HUES6 (cell line): ENCODE measurements at regions not wholly inside any gene's neighbourhood (a gene's known extent, or its start where the extent isn't known, plus 50 kb on each side); places are given as distances from the start of the nearest gene placed in this dataset.

Experiments
- H3K27ac ChIP-seq: 2 replicates; pipeline ENCODE4 v1.7.0; 2013; ENCODE audit warnings: low read depth, mild to moderate bottlenecking, low read length, inconsistent platforms
- H3K27me3 ChIP-seq: 2 replicates; pipeline ENCODE4 v1.6.1; 2013; ENCODE audit warnings: low read length; ENCODE audit not compliant: control insufficient read depth, insufficient read depth
- H3K36me3 ChIP-seq: 2 replicates; pipeline ENCODE4 v1.6.1; 2013; ENCODE audit warnings: low read length; ENCODE audit not compliant: control insufficient read depth, insufficient read depth
- H3K4me1 ChIP-seq: 2 replicates; pipeline ENCODE4 v1.6.1; 2013; ENCODE audit warnings: low read length; ENCODE audit not compliant: control insufficient read depth, insufficient read depth
- H3K4me3 ChIP-seq: 2 replicates; pipeline ENCODE4 v1.5.1; 2013; ENCODE audit warnings: low read depth, low read length
- H3K9ac ChIP-seq: one replicate; pipeline ENCODE4 v1.6.1; 2013; ENCODE audit warnings: mild to moderate bottlenecking, low read length
- H3K9me3 ChIP-seq: 2 replicates; pipeline ENCODE4 v1.6.1; 2013; ENCODE audit warnings: low read depth, low read length; ENCODE audit not compliant: control insufficient read depth, insufficient read depth

DNA sequence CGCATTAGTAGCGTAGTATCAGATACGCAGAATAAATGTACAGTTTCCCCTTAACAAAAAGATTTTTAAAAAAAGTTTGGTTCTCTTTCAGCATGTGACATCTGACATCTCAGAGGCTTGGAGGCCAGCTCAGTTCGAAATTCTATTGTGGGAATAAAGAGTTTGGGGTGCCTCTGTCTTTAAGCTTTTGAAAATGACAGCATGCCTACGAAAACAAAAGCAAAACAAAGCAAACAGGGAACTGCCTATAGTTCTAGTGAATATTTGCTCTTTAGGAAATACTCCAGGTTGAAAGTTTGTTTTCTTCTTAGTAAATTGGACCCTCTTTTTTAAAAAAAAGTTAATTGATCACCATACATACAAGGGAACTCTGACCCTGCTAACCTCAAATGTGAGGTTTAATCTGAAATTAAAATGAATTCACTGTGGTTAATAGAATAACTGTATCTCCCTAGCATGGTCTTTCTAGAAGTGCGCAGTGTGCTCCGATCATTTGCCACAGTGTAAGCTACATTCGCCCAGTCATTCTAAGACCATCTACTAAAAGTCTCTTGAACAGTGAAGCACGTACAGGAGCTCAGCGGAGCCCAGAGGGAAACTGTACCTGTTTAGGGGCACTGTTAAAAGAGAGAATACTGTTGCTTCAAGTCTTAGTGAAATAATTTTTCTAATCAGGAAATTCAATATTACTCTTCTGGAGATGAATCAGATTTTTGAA is 347.0 kb upstream of the CDH2 start:
- H3K9ac ChIP-seq = no peak overlapping the region
- no peak overlapping the region for H3K27ac ChIP-seq
- no peak overlapping the region for H3K4me3 ChIP-seq
- H3K9me3 ChIP-seq = peaks cover 3% of the 10 kb centered on the region; the same call in 1 of the 2 replicates
- no peaks in the 10 kb centered on the region for H3K27me3 ChIP-seq
- H3K36me3 ChIP-seq = no peaks in the 10 kb centered on the region
- peaks cover 11% of the 10 kb centered on the region for H3K4me1 ChIP-seq

DNA sequence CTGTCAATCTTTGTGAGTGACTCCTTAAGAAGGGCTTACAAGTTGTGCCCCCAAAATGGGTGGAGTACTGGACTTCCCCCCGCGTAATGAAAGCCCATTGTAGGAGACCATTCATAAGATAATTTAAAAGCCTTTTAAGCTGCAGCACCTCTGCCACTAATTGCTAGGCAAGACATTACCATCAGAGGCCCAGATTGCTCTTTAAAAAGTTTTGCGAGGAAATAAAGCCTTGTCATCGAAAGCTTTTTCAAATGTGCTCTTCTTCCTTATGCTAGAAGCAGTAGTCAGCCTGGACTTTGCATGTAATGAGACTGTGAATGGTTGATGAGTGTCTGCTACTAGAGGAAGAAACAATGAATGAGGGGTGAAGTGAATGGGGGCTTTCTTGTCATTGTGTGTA is 345.3 kb upstream of the CDH2 start:
- no peaks in the 10 kb centered on the region for H3K36me3 ChIP-seq
- peaks cover 11% of the 10 kb centered on the region for H3K4me1 ChIP-seq
- H3K9me3 ChIP-seq = peaks cover 3% of the 10 kb centered on the region; the same call in 1 of the 2 replicates
- no peaks in the 10 kb centered on the region for H3K27me3 ChIP-seq
- no peak overlapping the region for H3K9ac ChIP-seq
- H3K4me3 ChIP-seq = 0 out of 2 replicates have a peak overlapping the region, but pooled peaks have one; percentile 14
- H3K27ac ChIP-seq = 0 out of 2 replicates have a peak overlapping the region, but pooled peaks have one; percentile 37

DNA sequence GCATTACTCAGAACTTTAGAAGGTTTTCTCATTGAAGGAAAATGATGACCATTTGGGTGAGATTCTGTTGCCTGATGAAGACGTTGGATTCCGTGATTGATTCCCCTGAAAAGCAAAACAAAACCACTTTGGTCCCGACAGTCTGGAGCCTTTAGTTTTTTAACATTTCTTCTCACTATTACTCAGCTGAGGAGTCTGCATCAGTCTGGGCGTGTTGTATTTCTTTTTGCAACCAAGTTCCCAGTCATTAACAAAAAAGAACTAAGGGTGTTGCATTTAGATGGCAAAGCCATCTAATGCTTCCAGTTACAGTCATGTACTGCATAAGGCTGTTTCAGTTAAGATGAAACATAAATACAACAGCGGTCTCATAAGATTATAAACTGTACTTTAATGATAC is 343.1 kb upstream of the CDH2 start:
- Histone ChIP-seq H3K9ac (no peak overlapping the region), H3K27ac (no peak overlapping the region), H3K4me1 (peaks cover 11% of the 10 kb centered on the region), H3K9me3 (peaks cover 3% of the 10 kb centered on the region; the same call in 1 of the 2 replicates), H3K27me3 (no peaks in the 10 kb centered on the region), H3K4me3 (no peak overlapping the region), H3K36me3 (no peaks in the 10 kb centered on the region)

GRCh38 chr18:28514699-28515098 is 337.8 kb upstream of the CDH2 start:
- H3K36me3 ChIP-seq = no peaks in the 10 kb centered on the region
- no peaks in the 10 kb centered on the region for H3K4me1 ChIP-seq
- no peaks in the 10 kb centered on the region for H3K9me3 ChIP-seq
- H3K27ac ChIP-seq = no peak overlapping the region
- no peak overlapping the region for H3K9ac ChIP-seq
- H3K4me3 ChIP-seq = no peak overlapping the region
- H3K27me3 ChIP-seq = no peaks in the 10 kb centered on the region

DNA sequence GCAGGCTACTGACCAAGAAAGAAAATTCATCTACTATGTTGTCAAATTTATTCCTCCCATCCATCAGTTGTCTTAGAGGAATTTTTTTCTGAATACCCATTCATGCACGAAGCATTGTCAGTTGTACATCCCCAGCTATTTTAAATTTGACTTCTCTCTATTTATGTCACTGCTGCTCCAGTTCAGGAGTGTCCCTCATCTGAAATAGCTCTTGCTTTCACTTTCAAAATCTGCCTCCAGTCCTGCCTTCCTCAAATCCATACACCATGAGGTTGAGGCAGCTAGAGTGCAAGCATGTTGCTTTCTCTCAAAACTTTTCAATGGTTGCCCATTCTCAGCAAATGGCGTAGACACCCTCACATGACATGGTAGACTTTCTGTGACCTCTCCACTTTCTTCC is 335.4 kb upstream of the CDH2 start:
- Histone ChIP-seq H3K4me1 (no peaks in the 10 kb centered on the region), H3K27me3 (no peaks in the 10 kb centered on the region), H3K9me3 (no peaks in the 10 kb centered on the region), H3K9ac (no peak overlapping the region), H3K36me3 (no peaks in the 10 kb centered on the region), H3K4me3 (no peak overlapping the region), H3K27ac (no peak overlapping the region)

DNA sequence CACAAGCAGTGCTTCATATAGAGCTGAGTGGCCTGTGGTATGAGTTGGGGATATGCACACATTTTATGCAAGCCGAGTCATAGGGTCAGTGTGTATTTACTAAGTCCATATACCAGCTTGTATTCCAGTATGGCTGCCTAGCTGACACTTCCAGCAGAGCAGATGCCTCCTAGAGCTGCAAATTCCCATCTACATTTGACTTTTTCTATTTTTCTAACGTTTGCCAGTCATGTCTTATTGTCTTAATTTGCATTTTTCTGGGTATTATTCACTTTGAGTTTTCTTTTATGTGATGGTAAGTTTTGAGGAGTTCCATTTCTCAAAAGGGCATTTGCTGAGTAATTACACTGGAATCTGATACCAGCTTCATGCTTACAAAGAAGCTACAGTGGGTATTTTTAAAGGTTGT is 334.5 kb upstream of the CDH2 start:
- Histone ChIP-seq H3K4me3 (no peak overlapping the region), H3K27ac (no peak overlapping the region), H3K4me1 (no peaks in the 10 kb centered on the region), H3K9me3 (no peaks in the 10 kb centered on the region), H3K9ac (no peak overlapping the region), H3K36me3 (no peaks in the 10 kb centered on the region), H3K27me3 (no peaks in the 10 kb centered on the region)

DNA sequence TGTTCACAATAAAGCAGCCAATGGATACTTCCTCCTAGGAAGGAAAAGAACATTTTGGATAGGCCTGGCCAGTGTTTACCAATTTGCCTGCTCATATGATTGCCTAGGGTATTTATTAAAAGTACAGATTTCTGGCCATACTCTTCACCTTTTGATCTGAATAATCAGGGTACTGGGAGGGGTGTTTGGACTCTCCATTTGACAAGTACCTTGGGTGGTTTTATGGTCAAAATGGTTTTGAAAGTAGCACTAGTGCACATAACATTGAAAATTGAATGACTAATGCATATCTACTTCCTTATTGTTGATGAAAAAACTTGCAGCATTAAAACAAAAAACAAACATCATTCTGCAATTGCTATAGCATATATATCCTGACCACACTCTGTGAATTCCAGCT is 333.3 kb upstream of the CDH2 start:
- Histone ChIP-seq H3K4me3 (no peak overlapping the region), H3K9ac (no peak overlapping the region), H3K27me3 (no peaks in the 10 kb centered on the region), H3K27ac (no peak overlapping the region), H3K4me1 (no peaks in the 10 kb centered on the region), H3K9me3 (no peaks in the 10 kb centered on the region), H3K36me3 (no peaks in the 10 kb centered on the region)

GRCh38 chr18:28504066-28504465 is 327.1 kb upstream of the CDH2 start:
- H3K4me1 ChIP-seq = peaks cover 4% of the 10 kb centered on the region; the same call in 1 of the 2 replicates
- no peak overlapping the region for H3K27ac ChIP-seq
- H3K27me3 ChIP-seq = no peaks in the 10 kb centered on the region
- H3K9ac ChIP-seq = no peak overlapping the region
- H3K36me3 ChIP-seq = no peaks in the 10 kb centered on the region
- no peaks in the 10 kb centered on the region for H3K9me3 ChIP-seq
- no peak overlapping the region for H3K4me3 ChIP-seq

GRCh38 chr18:28494151-28494550 is 317.2 kb upstream of the CDH2 start:
- Histone ChIP-seq H3K4me1 (no peaks in the 10 kb centered on the region), H3K9ac (no peak overlapping the region), H3K4me3 (no peak overlapping the region), H3K36me3 (no peaks in the 10 kb centered on the region), H3K9me3 (no peaks in the 10 kb centered on the region), H3K27ac (no peak overlapping the region), H3K27me3 (no peaks in the 10 kb centered on the region)

- no peaks in the 10 kb centered on the region for H3K9me3 ChIP-seq
- H3K27me3 ChIP-seq = no peaks in the 10 kb centered on the region
- no peak overlapping the region for H3K9ac ChIP-seq
- H3K36me3 ChIP-seq = no peaks in the 10 kb centered on the region
- no peak overlapping the region for H3K4me3 ChIP-seq
- H3K27ac ChIP-seq = no peak overlapping the region
- no peaks in the 10 kb centered on the region for H3K4me1 ChIP-seq
Observed at GRCh38 chr18:28485918-28486317, 309.0 kb upstream of the CDH2 start.

DNA sequence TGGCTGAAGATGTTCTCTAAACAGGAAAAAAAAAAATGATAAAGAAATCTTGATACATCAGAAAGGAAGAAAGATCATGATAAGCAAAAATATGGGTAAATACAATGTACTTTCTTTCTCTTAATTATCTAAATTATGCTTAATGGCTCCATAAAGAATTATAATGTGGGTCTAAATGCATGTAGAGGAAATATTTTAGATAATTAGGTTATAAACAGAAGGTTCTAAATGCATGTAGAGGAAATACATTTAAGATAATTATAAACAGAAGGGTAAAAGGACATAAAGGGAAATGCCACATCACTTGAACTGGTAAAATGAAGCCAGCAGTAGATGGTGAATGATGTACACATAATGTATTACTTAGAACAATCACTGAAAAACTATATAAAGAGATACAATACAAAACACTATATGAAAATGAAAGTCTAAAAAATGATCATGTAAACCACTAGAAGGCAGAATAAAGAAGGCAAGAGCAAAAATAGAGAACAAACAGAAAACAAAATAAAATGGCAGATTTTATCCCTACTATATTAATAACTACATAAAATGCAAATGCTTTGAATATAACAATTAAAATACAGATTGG is 308.4 kb upstream of the CDH2 start:
- Histone ChIP-seq H3K9ac (no peak overlapping the region), H3K27me3 (no peaks in the 10 kb centered on the region)

More for the DNA sequence above, 308.4 kb upstream of the CDH2 start:
- no peak overlapping the region for H3K4me3 ChIP-seq
- no peak overlapping the region for H3K27ac ChIP-seq
- no peaks in the 10 kb centered on the region for H3K36me3 ChIP-seq
- H3K4me1 ChIP-seq = no peaks in the 10 kb centered on the region
- H3K9me3 ChIP-seq = no peaks in the 10 kb centered on the region
